HG03460 (cell line): ENCODE measurements at regions not wholly inside any gene's neighbourhood (a gene's known extent, or its start where the extent isn't known, plus 50 kb on each side); places are given as distances from the start of the nearest gene placed in this dataset.

Experiments used
- ATAC-seq: cut with Tn5 transposase; IDR thresholded peaks from one replicate; pipeline ENCODE4 v1.9.1; 2021; ENCODE audit not compliant: unreplicated experiment

GRCh38 chr12:38984388-38984787 is 79.0 kb upstream of the CPNE8 start:
- ATAC-seq = no peak

- ATAC-seq = no peak
Measured at GRCh38 chr12:38983117-38983571, 77.8 kb upstream of the CPNE8 start.

- ATAC-seq = no peak
Measured at GRCh38 chr12:38977132-38977531, 71.7 kb upstream of the CPNE8 start.

- ATAC-seq = no peak
Measured at GRCh38 chr12:38969706-38970105, 64.3 kb upstream of the CPNE8 start.

- no peak for ATAC-seq
Measured at GRCh38 chr12:38961683-38962082, 56.3 kb upstream of the CPNE8 start.

GRCh38 chr12:38961012-38961411 is 55.6 kb upstream of the CPNE8 start:
- no peak for ATAC-seq

- ATAC-seq = no peak
Measured at GRCh38 chr12:38956337-38956736, 50.9 kb upstream of the CPNE8 start.
